ENCODE measurements at regions not wholly inside any gene's neighbourhood (a gene's known extent, or its start where the extent isn't known, plus 50 kb on each side); places are given as distances from the start of the nearest gene placed in this dataset.

GRCh38 chr10:128221807-128222206 is 95.6 kb upstream of the MKI67 start:
- no peak for DNase-seq

GRCh38 chr10:128222332-128222849 is 96.2 kb upstream of the MKI67 start:
- DNase-seq: no peak

- peak; percentile 21 to 58 (median 41) for DNase-seq
These were observed 104.2 kb upstream of the MKI67 start for GRCh38 chr10:128230401-128230800.

GRCh38 chr10:128233422-128233821 is 107.2 kb upstream of the MKI67 start:
- no peak for DNase-seq

- DNase-seq: no peak
These were observed 111.5 kb upstream of the MKI67 start for GRCh38 chr10:128237710-128238109.

GRCh38 chr10:128241023-128241422 is 114.8 kb upstream of the MKI67 start:
- no peak for DNase-seq

- no peak for DNase-seq
These were observed 116.4 kb upstream of the MKI67 start for GRCh38 chr10:128242641-128243040.

GRCh38 chr10:128245026-128245425 is 118.8 kb upstream of the MKI67 start:
- no peak for DNase-seq

- no peak for DNase-seq
These were observed 121.4 kb upstream of the MKI67 start for GRCh38 chr10:128247576-128247975.

- peak; percentile 69 to 76 (median 75) for DNase-seq
These were observed 128.3 kb upstream of the MKI67 start for GRCh38 chr10:128254476-128254875.

- DNase-seq: peak; percentile 71 to 82 (median 81)
These were observed 131.2 kb upstream of the MKI67 start for GRCh38 chr10:128257428-128257827.

GRCh38 chr10:128258421-128258976 is 132.3 kb upstream of the MKI67 start:
- peak; percentile 40 to 77 (median 74) for DNase-seq

GRCh38 chr10:128263891-128264688 is 137.9 kb upstream of the MKI67 start:
- peak; percentile 73 to 79 (median 75) for DNase-seq

- no peak for DNase-seq
These were observed 139.4 kb upstream of the MKI67 start for GRCh38 chr10:128265596-128265995.

GRCh38 chr10:128267581-128267980 is 141.4 kb upstream of the MKI67 start:
- DNase-seq: no peak

GRCh38 chr10:128268015-128268722 is 141.9 kb upstream of the MKI67 start:
- peak; percentile 36 to 53 (median 49) for DNase-seq

- DNase-seq: peak; percentile 59 to 73 (median 70)
These were observed 148.7 kb upstream of the MKI67 start for GRCh38 chr10:128274938-128275337.

GRCh38 chr10:128275388-128276177 is 149.4 kb upstream of the MKI67 start:
- DNase-seq: peak; percentile 22 to 27 (median 24)

- no peak for DNase-seq
These were observed 151.1 kb upstream of the MKI67 start for GRCh38 chr10:128277267-128277840.

GRCh38 chr10:128278362-128278761 is 152.1 kb upstream of the MKI67 start:
- no peak for DNase-seq

- peak in 1 of 3 donors; percentile 9 for DNase-seq
These were observed 154.0 kb upstream of the MKI67 start for GRCh38 chr10:128280271-128280670.

- DNase-seq: no peak
These were observed 155.1 kb upstream of the MKI67 start for GRCh38 chr10:128281343-128281742.
